Hepatocyte (in vitro differentiated cells): ENCODE measurements at regions not wholly inside any gene's neighbourhood (a gene's known extent, or its start where the extent isn't known, plus 50 kb on each side); places are given as distances from the start of the nearest gene placed in this dataset.

Experiments
- EZH2 ChIP-seq: fragments of 200-600 bp; sonication (generic); IDR thresholded peaks from 2 replicates; pipeline ENCODE4 v1.6.1; 2016; ENCODE audit warnings: antibody characterized with exemption, mild to moderate bottlenecking, borderline replicate concordance
- EZH2phosphoT487 ChIP-seq: fragments of 200-600 bp; sonication (generic); IDR thresholded peaks from one replicate; pipeline ENCODE4 v1.6.1; 2018; ENCODE audit warnings: antibody characterized with exemption, mild to moderate bottlenecking, low read depth, moderate library complexity; ENCODE audit not compliant: unreplicated experiment, severe bottlenecking
- TF ChIP-seq, protein P1 (sequence below): fragments of 200-600 bp; sonication (generic); IDR thresholded peaks from 2 replicates; pipeline ENCODE4 v1.5.1; 2016; ENCODE audit warnings: antibody characterized with exemption, mild to moderate bottlenecking; ENCODE audit not compliant: poor library complexity

DNA sequence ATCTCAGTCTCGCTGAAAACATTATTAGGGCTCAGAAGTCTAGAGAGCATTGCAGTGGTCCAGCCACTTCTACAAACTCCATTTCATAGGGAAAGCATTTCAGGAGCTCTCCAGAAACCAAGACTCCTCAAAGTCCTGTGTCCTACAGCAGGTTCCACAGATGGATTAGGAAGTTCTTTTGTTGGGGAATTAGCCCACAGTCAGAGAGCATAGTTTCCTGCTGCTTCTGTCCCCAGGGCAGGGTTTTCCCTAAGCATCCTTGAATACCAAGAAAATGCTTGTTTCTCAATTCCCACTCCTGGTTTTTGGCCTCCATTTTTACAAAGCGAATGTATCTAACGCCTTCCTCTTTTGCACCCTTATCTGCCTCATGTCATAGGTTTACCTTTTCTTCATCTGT is 235.9 kb upstream of the PODXL start:
- TF ChIP-seq, protein P1, sequence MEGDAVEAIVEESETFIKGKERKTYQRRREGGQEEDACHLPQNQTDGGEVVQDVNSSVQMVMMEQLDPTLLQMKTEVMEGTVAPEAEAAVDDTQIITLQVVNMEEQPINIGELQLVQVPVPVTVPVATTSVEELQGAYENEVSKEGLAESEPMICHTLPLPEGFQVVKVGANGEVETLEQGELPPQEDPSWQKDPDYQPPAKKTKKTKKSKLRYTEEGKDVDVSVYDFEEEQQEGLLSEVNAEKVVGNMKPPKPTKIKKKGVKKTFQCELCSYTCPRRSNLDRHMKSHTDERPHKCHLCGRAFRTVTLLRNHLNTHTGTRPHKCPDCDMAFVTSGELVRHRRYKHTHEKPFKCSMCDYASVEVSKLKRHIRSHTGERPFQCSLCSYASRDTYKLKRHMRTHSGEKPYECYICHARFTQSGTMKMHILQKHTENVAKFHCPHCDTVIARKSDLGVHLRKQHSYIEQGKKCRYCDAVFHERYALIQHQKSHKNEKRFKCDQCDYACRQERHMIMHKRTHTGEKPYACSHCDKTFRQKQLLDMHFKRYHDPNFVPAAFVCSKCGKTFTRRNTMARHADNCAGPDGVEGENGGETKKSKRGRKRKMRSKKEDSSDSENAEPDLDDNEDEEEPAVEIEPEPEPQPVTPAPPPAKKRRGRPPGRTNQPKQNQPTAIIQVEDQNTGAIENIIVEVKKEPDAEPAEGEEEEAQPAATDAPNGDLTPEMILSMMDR, result no peak
- TF ChIP-seq EZH2phosphoT487 (no peak), EZH2 (no peak)
